ENCODE measurements at regions not wholly inside any gene's neighbourhood (a gene's known extent, or its start where the extent isn't known, plus 50 kb on each side); places are given as distances from the start of the nearest gene placed in this dataset.

DNA sequence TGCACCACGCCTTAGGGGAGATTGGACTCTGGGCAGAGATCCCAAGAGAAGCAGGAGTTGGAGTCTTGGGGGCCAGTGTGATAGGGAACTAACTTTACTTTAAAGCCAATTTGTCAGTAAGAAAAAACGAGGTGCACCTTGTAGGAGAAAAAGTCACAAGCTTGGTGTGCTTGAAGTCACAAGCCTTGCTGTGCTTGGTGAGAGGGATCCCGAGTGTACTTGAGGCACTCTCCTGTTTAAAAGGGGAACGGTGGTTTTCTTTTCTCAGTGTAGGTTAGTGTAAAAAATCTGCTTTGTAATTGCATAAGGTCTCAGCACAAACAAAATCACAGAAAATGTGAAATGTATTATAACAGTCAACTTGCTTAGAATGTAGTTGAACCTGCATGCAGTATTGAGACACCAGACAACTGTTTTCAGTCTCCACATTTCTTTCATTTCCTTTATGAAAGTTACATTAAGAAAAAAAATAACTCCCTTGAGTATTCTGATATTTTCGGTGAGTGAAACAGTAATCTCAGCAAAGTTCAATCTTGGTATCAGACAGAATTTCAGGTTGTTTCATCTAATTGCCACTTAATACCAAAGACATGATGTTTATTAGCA is 111.1 kb upstream of the DUSP22 start:
- no peak for DNase-seq

DNA sequence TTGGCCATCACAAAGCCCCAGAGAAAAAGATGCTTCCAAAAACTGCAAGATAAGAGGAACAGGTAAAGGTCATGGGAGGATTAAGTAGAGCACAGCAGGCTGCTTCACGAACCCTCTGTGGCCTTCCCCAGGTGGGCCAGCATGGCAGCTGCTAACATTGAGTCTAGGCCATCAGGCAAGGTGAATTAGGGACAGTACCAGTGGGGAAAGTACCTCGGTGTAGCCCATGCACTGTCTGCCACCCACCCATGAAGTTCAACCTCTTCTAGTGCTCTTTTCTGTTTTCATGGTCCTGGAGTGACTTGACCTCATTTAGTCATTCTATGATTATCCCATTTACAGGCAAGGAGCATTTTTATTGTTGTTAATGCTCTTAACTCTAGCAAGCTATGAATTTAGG is 108.6 kb upstream of the DUSP22 start:
- no peak for DNase-seq

DNA sequence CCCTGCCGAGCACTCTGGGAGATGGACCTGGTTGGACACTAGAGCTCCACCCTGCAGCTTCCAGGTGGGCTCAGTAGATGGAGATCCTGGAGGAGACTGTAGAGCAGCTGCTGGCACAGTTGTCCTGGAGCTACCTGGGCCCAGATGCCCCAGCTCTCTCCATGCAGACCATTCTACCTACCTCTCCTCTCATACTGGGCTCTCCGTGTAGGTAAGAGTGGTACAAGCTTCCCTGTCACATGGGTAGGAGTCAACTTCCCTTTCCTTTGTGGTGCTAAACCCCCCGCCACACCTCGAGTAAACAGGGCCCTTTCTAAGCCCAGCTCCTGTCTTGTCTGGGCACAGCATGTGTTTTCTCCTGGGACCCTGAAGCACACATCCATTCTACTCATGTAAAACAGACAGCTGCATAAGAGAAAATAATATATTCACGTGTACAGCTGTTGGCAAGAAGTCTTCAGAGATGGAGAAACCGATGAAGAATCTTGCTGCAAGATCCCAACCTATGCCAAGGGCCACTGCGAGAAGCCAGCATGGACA is 108.1 kb upstream of the DUSP22 start:
- no peak for DNase-seq

DNA sequence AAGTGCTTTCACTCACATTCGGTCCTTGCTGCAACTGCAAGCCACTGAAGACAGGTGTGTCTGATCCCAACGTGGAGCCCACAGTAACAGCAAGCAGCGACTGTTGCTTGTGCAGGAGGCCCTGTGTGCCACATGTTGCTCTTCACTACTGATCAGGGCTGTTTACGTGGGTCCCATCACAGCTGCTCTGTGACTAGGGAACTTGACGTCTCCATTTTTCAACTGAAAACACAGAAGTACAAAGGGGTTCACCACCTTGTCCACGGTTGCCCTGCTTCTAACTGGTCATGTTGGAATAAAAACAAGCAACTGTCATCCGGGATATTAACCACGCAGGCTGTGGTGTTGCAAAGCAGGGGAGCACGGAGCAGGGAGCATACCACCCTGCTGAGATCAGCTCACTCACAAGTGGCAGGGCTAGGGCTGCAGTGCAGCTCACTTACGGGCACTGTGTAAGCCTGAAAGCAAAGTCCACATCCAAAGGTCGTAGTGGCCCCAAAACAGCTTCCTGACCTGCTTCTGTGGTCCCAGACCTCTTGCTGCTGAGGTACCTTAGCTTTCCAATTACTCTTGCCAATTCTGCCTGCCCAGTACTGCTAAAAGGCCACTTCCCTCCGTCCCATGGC is 105.8 kb upstream of the DUSP22 start:
- DNase-seq, result no peak

- DNase-seq, result no peak
These were observed 105.0 kb upstream of the DUSP22 start for GRCh38 chr6:187210-187861.

DNA sequence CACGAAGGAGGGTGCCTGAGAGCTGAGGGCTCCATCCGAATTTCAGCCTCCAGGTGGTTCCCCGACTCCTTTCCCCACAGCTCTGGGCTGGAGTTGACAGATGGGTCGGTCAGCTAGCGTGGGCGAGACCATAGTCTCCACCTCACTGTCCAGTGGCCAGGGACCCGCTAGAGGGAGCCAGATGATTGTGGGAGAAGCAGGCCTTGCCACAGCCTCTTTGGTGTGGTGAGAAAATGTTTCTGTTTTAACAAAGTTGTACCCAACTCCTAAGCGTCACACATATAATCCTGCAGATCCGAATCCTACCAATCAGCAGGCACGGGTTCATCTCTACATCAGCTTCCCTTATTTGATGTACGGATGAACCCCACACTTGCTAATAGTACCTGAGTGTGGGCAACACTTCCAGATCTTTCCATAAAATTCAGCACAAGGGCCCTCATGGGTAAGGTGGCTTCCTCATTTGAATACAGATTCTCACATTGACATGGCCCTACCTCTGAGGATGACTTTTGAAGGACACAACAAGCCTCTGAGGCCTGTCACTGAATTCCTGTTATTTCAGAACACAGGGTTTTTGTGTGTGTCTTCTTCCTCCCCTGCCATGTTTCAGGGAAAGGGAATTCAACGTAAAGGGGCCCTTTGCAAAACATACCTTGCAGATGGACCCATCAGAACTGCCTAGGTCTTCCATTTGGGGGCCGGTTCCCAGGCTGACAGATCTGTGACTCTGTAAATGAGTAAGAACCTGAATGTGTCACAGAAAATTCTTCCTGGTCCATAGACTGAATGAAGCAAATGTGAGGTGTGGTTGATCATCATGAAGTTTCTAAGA is 103.2 kb upstream of the DUSP22 start:
- peak; percentile 74 to 81 for DNase-seq

DNA sequence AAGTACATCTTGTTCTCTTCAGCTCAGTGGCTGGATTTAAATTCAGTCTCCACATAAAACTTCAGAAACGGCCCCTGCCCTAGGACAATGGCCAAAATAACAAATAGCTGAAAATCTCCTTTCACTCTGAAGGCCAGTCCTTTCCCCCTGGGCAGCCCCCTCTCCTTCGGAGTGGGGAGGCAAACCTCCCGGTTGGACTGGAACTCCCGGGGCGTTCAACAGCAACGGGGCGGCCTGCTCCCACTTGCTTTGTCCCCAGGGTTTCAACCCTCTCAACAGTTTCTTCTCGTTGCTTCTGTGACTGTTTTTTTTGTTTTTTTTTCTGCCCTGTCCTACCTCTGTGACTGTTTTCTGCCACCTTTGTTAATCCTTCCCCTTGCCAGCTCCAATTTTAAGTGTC is 102.6 kb upstream of the DUSP22 start:
- no peak for DNase-seq

GRCh38 chr6:190596-191395 is 101.5 kb upstream of the DUSP22 start:
- peak in 1 of 2 donors; percentile 13 for DNase-seq

- no peak for DNase-seq
These were observed 100.6 kb upstream of the DUSP22 start for GRCh38 chr6:191487-192312.

- no peak for DNase-seq
These were observed 100.0 kb upstream of the DUSP22 start for GRCh38 chr6:192313-192664.

GRCh38 chr6:193180-193579 is 99.1 kb upstream of the DUSP22 start:
- no peak for DNase-seq

- DNase-seq, result peak; percentile 67 to 68
These were observed 98.4 kb upstream of the DUSP22 start for GRCh38 chr6:193773-194310.

DNA sequence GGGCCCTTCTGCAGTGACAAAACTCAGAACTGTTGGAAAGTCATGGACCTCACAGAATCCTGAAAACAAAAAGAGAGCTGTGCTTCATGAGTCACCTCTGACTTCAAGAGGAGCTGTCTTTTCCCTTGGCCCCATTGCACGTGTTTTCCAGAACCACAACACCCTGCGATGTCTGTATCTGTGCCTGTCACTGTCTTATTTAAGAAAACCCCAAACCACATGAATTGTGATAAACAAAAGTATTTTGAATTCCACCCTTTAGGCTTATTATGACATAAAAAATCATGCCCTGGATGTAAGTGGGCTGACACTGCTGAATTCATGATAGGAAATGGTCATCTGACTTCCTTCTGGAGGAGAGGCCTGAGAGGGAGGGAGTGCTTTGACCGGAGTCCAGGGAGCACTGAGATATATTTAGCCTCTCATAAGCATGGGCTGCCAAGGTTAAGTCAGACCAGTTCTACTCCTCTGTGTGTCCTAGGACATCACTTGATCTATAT is 96.4 kb upstream of the DUSP22 start:
- peak; percentile 65 to 71 for DNase-seq

- no peak for DNase-seq
These were observed 95.7 kb upstream of the DUSP22 start for GRCh38 chr6:196543-196942.

DNA sequence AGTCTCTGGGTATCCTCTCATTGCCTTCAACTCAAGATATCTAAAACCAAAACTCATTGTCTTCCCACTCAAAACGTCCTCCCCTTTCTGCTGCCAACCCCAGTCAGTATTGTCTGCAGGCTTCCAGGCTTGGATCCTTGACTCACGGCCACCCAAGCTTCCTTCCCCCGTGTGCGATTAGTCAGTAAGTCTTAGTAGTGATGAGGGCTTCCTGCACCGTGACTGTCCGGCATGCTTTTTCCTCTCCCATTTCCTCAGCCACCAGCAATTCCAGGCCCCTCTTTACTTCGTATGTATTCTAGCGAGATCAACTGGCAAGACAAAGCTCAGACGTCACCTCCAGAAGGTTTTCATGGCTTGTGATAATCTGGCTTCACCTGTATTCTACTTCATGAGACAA is 88.6 kb upstream of the DUSP22 start:
- no peak for DNase-seq

DNA sequence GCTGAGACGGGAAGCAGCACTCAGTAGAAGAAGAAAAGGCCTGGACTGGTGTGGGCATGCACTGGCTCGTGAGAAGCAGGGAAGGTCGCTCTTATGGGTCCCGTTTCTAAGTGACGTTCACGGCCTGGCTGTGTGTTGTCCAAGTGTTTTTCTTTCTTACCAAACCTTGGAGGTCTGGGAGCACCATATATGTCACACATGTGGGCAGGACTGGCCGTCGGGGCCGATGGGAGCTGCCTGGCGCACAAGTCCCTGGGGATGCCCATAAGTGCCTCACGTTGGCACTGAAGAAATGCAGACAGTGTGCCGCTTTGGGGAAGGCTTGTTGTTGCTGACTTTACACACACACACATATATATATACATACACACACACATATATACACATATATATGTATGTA is 86.0 kb upstream of the DUSP22 start:
- DNase-seq, result no peak

DNA sequence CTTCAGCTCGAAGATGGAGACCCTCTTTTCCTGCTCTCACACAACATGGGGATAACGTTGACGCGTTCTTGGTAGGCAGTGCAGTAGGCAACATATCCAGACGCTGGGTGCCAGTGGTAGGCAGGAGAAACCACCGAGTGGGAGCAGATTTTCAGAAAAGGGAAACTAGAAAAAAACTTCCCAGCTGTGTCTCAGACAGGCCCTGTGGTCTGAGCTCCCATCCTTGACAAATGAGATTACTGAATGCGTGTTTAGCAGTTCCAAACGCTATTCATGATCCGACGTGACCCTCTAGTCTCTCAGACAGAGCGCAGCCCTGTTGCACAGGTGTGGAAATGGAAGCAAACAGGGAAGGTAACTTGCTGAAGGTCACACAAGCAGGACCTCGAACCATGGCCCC is 83.9 kb upstream of the DUSP22 start:
- DNase-seq, result no peak

DNA sequence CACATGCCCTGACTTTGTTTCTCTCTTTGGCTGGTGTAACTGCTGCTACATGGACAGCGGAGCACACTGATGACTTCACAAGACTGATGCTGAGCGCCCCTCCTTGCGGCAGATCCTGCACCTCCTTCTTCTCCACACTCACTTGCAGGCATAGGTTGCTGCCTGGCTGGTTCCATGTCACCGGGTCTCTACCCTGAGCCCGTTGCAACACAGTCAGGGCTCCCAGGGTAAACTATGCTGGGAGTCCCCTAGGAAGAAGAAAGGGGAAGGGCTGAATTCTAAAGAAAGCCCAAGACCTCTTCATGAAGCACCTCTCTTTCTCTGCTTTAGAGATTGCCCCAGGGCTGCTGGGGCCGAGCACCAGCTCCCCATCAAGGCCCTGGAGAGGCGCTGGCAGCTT is 83.3 kb upstream of the DUSP22 start:
- DNase-seq, result no peak

DNA sequence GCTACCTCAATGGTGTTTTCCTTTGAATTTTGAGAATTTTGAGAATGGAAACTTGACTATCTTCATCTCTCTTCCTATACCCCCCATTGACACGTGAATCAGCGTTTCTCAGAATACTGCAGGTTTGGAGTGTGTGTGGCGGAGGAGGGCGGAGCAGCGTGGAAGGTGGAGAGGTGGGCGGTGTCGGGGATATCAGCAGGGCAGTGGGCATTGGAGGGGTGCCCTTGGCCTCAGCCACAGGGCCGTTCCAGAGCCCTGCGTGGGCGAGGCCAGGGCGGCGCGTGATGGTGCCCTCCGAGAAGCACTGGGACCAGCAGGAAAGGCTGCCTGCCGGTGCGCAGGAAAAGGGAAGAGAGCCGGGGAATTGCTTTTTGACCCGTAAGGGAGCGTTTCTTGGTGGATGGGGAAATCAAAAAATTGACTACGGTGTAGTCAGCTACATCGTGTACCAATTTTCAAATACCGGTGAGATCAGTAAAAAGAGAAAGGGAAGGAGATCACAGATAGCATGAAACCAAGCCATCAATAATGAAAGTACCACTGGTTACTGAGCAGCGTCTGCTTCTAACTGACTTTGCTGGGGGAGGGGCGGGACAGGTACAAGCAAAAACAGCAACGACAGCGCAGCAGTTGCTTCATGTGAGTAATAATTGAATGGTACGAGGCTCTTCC is 82.7 kb upstream of the DUSP22 start:
- peak; percentile 59 to 65 for DNase-seq

- no peak for DNase-seq
These were observed 82.2 kb upstream of the DUSP22 start for GRCh38 chr6:210104-210456.
